Lower leg skin (tissue), 3 donors: ENCODE measurements at regions not wholly inside any gene's neighbourhood (a gene's known extent, or its start where the extent isn't known, plus 50 kb on each side); places are given as distances from the start of the nearest gene placed in this dataset.

ENCODE experiments used
- POLR2A ChIP-seq, 2 donors: fragments of 450-650 bp; IDR thresholded peaks; one replicate each; pipeline ENCODE4 v1.6.1; 2016 to 2017; ENCODE audit warnings: antibody characterized with exemption in 2 of 2, mild to moderate bottlenecking in 1 of 2, moderate library complexity in 1 of 2
- TF ChIP-seq, protein P1 (sequence below), 3 donors: fragments of 450-650 bp; IDR thresholded peaks; one replicate each; pipeline ENCODE4 v1.5.1; 2016; ENCODE audit warnings: antibody characterized with exemption in 3 of 3, mild to moderate bottlenecking in 3 of 3, moderate library complexity in 2 of 3

DNA sequence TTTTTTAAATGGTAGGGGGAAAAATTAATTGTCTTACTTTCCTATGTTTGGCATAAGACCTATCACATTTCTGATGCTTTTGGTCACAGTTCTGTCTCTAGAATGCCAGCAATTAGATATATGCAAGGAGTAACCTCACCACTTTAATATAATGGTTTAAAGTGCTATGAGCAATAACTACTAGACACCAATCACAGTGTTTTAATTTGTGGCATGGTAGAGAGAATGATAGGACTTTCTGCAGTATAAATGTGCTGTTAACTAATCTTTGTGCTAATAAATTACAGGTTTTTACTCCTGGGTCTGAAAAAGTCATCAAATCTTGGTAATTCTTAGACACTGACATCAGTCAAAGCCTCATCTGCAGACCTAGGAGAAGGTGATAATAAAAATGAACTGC, 2110.3 kb downstream of the NCAM2 start:
- TF ChIP-seq, protein P1, sequence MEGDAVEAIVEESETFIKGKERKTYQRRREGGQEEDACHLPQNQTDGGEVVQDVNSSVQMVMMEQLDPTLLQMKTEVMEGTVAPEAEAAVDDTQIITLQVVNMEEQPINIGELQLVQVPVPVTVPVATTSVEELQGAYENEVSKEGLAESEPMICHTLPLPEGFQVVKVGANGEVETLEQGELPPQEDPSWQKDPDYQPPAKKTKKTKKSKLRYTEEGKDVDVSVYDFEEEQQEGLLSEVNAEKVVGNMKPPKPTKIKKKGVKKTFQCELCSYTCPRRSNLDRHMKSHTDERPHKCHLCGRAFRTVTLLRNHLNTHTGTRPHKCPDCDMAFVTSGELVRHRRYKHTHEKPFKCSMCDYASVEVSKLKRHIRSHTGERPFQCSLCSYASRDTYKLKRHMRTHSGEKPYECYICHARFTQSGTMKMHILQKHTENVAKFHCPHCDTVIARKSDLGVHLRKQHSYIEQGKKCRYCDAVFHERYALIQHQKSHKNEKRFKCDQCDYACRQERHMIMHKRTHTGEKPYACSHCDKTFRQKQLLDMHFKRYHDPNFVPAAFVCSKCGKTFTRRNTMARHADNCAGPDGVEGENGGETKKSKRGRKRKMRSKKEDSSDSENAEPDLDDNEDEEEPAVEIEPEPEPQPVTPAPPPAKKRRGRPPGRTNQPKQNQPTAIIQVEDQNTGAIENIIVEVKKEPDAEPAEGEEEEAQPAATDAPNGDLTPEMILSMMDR (IDR thresholded peaks at IDR 0.05), result no peak
- no peak for TF ChIP-seq POLR2A (IDR thresholded peaks at IDR 0.05)
